ENCODE measurements at regions not wholly inside any gene's neighbourhood (a gene's known extent, or its start where the extent isn't known, plus 50 kb on each side); places are given as distances from the start of the nearest gene placed in this dataset.

GRCh38 chr9:135008416-135008815 lies 79.1 kb upstream of the OLFM1 start:
- TF ChIP-seq POLR2A (IDR thresholded peaks at IDR 0.05) = no peak
- TF ChIP-seq CTCF (IDR thresholded peaks at IDR 0.05) = no peak
- TF ChIP-seq POLR2AphosphoS5 (IDR thresholded peaks at IDR 0.05) = no peak
- no peak for TF ChIP-seq EP300 (IDR thresholded peaks at IDR 0.05)
